Smooth muscle cell (in vitro differentiated cells): ENCODE measurements at regions not wholly inside any gene's neighbourhood (a gene's known extent, or its start where the extent isn't known, plus 50 kb on each side); places are given as distances from the start of the nearest gene placed in this dataset.

ENCODE experiments used
- DNase-seq: peaks from one replicate; lab custom pipeline; 2025; ENCODE audit not compliant: unreplicated experiment; lab: John Stamatoyannopoulos, UW
- H2AFZ ChIP-seq: fragments of 200-600 bp; sonication (generic); 2 replicates; pipeline ENCODE4 v1.6.0; 2016; ENCODE audit warnings: antibody characterized with exemption, low read depth, mild to moderate bottlenecking
- H3F3A ChIP-seq: fragments of 200-600 bp; sonication (generic); 2 replicates; pipeline ENCODE4 v1.6.0; 2017; ENCODE audit warnings: antibody characterized with exemption, low read depth
- H3K27ac ChIP-seq: fragments of 200-600 bp; sonication (generic); 2 replicates; pipeline ENCODE4 v1.5.1; 2016; ENCODE audit warnings: low read depth, mild to moderate bottlenecking
- H3K27me3 ChIP-seq: fragments of 200-600 bp; sonication (generic); 2 replicates; pipeline ENCODE4 v1.6.1; 2016; ENCODE audit warnings: low read depth, mild to moderate bottlenecking
- H3K36me3 ChIP-seq: fragments of 200-600 bp; sonication (generic); 2 replicates; pipeline ENCODE4 v1.5.1; 2016; ENCODE audit warnings: low read depth
- H3K4me1 ChIP-seq: fragments of 200-600 bp; sonication (generic); 2 replicates; pipeline ENCODE4 v1.5.1; 2016; ENCODE audit warnings: low read depth
- H3K4me2 ChIP-seq: fragments of 200-600 bp; sonication (generic); 2 replicates; pipeline ENCODE4 v1.6.0; 2016; ENCODE audit warnings: mild to moderate bottlenecking
- H3K4me3 ChIP-seq: fragments of 200-600 bp; sonication (generic); 2 replicates; pipeline ENCODE4 v1.5.1; 2016; ENCODE audit warnings: mild to moderate bottlenecking
- H3K79me2 ChIP-seq: fragments of 200-600 bp; sonication (generic); 2 replicates; pipeline ENCODE4 v1.6.0; 2016; ENCODE audit warnings: low read depth, mild to moderate bottlenecking
- H3K9ac ChIP-seq: fragments of 200-600 bp; sonication (generic); 2 replicates; pipeline ENCODE4 v1.6.0; 2016; ENCODE audit warnings: low read depth
- H3K9me3 ChIP-seq: fragments of 200-600 bp; sonication (generic); replicated peaks from 2 replicates; pipeline ENCODE4 v1.5.1; 2016; ENCODE audit warnings: low read depth
- H4K20me1 ChIP-seq: fragments of 200-600 bp; sonication (generic); 2 replicates; pipeline ENCODE4 v1.6.0; 2016; ENCODE audit warnings: low read depth
- WGBS: methylation state at CpG from one replicate; pipeline ENCODE4 v1.1.7; 2016; ENCODE audit warnings: low lambda C conversion rate; 5-methylcytosine and 5-hydroxymethylcytosine counted together
- TF ChIP-seq, protein P1 (sequence below): fragments of 200-600 bp; sonication (generic); IDR thresholded peaks from 2 replicates; pipeline ENCODE4 v1.5.1; 2017; ENCODE audit warnings: borderline replicate concordance, mild to moderate bottlenecking, antibody characterized with exemption; ENCODE audit not compliant: insufficient read depth, poor library complexity, severe bottlenecking

DNA sequence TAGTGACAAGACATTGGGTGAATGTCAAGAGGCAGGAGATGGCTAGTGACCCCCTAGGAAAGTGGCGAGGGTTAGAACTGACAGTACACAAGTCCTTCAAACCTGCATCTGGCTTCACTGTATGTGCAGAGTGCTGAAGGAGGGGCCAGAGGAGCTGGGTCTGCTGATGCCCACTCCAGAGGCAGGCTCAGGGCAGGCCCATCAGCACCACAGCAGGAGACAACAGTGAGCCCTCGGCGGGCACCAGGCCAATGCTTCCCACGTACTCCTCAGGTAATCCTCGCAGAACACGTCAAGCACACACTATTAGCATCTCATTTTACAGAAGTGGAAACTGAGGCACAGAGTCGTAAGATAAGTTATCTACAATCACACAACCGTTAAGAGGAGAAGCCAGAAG is 76.1 kb upstream of the SH3PXD2B start:
- Histone ChIP-seq H3F3A (no peaks in the 10 kb centered on the region), H3K9ac (no peak overlapping the region), H3K27me3 (no peaks in the 10 kb centered on the region), H3K4me3 (no peak overlapping the region), H3K4me2 (no peak overlapping the region), H3K79me2 (no peaks in the 10 kb centered on the region), H3K36me3 (no peaks in the 10 kb centered on the region), H3K27ac (no peak overlapping the region), H3K9me3 (no peaks in the 10 kb centered on the region), H3K4me1 (no peaks in the 10 kb centered on the region), H4K20me1 (no peaks in the 10 kb centered on the region), H2AFZ (no peak overlapping the region)
- DNase-seq = no peak
- TF ChIP-seq, protein P1, sequence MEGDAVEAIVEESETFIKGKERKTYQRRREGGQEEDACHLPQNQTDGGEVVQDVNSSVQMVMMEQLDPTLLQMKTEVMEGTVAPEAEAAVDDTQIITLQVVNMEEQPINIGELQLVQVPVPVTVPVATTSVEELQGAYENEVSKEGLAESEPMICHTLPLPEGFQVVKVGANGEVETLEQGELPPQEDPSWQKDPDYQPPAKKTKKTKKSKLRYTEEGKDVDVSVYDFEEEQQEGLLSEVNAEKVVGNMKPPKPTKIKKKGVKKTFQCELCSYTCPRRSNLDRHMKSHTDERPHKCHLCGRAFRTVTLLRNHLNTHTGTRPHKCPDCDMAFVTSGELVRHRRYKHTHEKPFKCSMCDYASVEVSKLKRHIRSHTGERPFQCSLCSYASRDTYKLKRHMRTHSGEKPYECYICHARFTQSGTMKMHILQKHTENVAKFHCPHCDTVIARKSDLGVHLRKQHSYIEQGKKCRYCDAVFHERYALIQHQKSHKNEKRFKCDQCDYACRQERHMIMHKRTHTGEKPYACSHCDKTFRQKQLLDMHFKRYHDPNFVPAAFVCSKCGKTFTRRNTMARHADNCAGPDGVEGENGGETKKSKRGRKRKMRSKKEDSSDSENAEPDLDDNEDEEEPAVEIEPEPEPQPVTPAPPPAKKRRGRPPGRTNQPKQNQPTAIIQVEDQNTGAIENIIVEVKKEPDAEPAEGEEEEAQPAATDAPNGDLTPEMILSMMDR = no peak
- WGBS = 91% methylated on average over 8 of the region's 8 CpGs

DNA sequence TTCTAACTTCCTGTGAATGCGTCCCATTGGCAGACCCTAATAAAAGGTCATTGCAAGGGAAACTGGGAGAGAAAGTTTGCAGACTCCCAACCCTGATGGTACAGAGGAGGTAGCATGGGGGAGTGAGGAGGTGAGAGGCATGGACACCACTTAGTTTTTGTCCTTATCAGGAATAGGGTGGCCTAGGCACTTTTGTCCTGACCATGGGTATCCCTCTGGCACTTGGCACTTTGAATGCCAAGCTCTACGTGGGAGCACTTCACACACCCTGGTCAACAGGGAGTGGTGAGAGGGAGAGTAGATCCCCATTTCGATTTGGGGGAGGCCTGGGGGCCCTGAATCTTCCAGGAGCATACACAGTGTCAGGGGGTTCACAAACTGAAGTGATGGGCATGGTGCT is 75.6 kb upstream of the SH3PXD2B start:
- H3K79me2 ChIP-seq = no peaks in the 10 kb centered on the region
- H4K20me1 ChIP-seq = no peaks in the 10 kb centered on the region
- 75% methylated on average over 3 of the region's 3 CpGs for WGBS
- H3K9ac ChIP-seq = no peak overlapping the region
- no peak overlapping the region for H2AFZ ChIP-seq
- no peaks in the 10 kb centered on the region for H3K4me1 ChIP-seq
- TF ChIP-seq, protein P1 = no peak
- no peak overlapping the region for H3K4me3 ChIP-seq
- no peak overlapping the region for H3K27ac ChIP-seq
- no peaks in the 10 kb centered on the region for H3K9me3 ChIP-seq
- H3K36me3 ChIP-seq = no peaks in the 10 kb centered on the region
- no peaks in the 10 kb centered on the region for H3K27me3 ChIP-seq
- no peak overlapping the region for H3K4me2 ChIP-seq
- DNase-seq = no peak
- no peaks in the 10 kb centered on the region for H3F3A ChIP-seq

DNA sequence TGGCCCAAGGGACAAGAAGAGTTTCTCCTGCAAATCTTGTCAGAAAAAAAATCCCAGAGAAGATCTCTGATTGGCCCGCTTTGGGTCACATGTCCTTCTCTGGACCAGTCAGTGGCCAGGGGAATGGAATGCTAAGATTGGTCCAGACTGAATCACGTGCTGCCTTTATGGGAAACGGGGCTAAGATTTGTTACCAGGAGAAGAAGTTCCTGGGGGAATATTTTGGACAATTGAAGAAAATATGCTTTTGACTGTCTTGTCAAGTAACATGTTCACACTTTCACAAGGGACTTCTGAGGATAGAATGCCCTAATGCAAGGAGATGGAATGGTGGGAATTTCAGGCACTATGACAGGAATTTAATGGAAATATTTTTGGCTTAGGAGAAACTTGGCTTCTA is 74.1 kb upstream of the SH3PXD2B start:
- Histone ChIP-seq H3F3A (no peaks in the 10 kb centered on the region), H3K79me2 (no peaks in the 10 kb centered on the region), H2AFZ (no peak overlapping the region), H3K9ac (no peak overlapping the region), H3K4me1 (no peaks in the 10 kb centered on the region), H3K9me3 (no peaks in the 10 kb centered on the region), H3K27ac (no peak overlapping the region), H3K36me3 (no peaks in the 10 kb centered on the region), H3K4me2 (no peak overlapping the region), H3K4me3 (no peak overlapping the region), H4K20me1 (no peaks in the 10 kb centered on the region), H3K27me3 (no peaks in the 10 kb centered on the region)
- TF ChIP-seq, protein P1 = no peak
- WGBS = 97% methylated on average over 3 of the region's 3 CpGs
- DNase-seq = no peak

DNA sequence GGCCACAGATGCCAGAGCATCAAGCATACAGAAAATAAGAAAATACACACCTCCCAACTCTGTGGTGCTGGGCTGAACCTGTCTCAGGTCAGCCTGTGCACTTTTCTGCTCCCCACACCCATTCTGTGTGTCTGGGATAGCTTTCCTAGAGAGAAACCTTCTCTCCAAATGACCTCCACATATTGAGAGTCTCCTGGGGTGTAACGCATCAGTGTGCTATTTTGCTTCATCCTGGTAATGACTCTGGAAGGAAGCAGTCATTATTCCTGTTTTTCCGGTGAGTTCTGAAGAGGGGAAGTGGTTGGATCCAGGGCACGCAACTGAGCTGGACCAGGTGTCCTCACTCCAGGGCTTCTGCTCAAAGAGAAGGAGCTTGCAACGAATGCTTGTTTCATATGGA is 73.2 kb upstream of the SH3PXD2B start:
- H3K27me3 ChIP-seq = no peaks in the 10 kb centered on the region
- H3K4me1 ChIP-seq = no peaks in the 10 kb centered on the region
- H3K4me3 ChIP-seq = no peak overlapping the region
- no peak for DNase-seq
- H3K36me3 ChIP-seq = no peaks in the 10 kb centered on the region
- no peaks in the 10 kb centered on the region for H3F3A ChIP-seq
- TF ChIP-seq, protein P1 = no peak
- H4K20me1 ChIP-seq = no peaks in the 10 kb centered on the region
- H3K9ac ChIP-seq = no peak overlapping the region
- H3K79me2 ChIP-seq = no peaks in the 10 kb centered on the region
- 94% methylated on average over 4 of the region's 4 CpGs for WGBS
- H3K4me2 ChIP-seq = no peak overlapping the region
- no peaks in the 10 kb centered on the region for H3K9me3 ChIP-seq
- H3K27ac ChIP-seq = no peak overlapping the region
- no peak overlapping the region for H2AFZ ChIP-seq
